Suprapubic skin (tissue), 4 donors: ENCODE measurements at regions not wholly inside any gene's neighbourhood (a gene's known extent, or its start where the extent isn't known, plus 50 kb on each side); places are given as distances from the start of the nearest gene placed in this dataset.

ENCODE experiments used
- DNase-seq, 2 donors: peaks; one replicate each; pipeline ENCODE4 v3.0.0-alpha.2; 2019; ENCODE audit warnings: low spot score in 2 of 2
- H3K27ac ChIP-seq: fragments of 200-600 bp; sonication (generic); one replicate; pipeline ENCODE4 v1.5.1; 2019
- H3K27me3 ChIP-seq: fragments of 200-600 bp; sonication (generic); one replicate; pipeline ENCODE4 v1.5.1; 2019
- H3K36me3 ChIP-seq: fragments of 200-600 bp; sonication (generic); one replicate; pipeline ENCODE4 v1.5.1; 2019
- H3K4me1 ChIP-seq: fragments of 200-600 bp; sonication (generic); one replicate; pipeline ENCODE4 v1.5.1; 2019
- H3K4me3 ChIP-seq: fragments of 200-600 bp; sonication (generic); one replicate; pipeline ENCODE4 v1.5.1; 2019; ENCODE audit warnings: mild to moderate bottlenecking
- H3K9me3 ChIP-seq: fragments of 200-600 bp; sonication (generic); one replicate; pipeline ENCODE4 v1.5.1; 2019
- CTCF ChIP-seq, 2 donors: fragments of 200-600 bp in 1 of 2; fragments of 450-650 bp in 1 of 2; sonication (generic) in 1 of 2; IDR thresholded peaks; one replicate each; pipeline ENCODE4 v1.5.1; 2016 to 2019; ENCODE audit warnings: antibody characterized with exemption in 2 of 2, mild to moderate bottlenecking in 1 of 2, moderate library complexity in 1 of 2
- EP300 ChIP-seq: sonication (generic); formaldehyde crosslinking; IDR thresholded peaks from one replicate; pipeline ENCODE4 v1.6.1; 2017; ENCODE audit warnings: antibody characterized with exemption
- POLR2A ChIP-seq, 2 donors: fragments of 450-650 bp; IDR thresholded peaks; one replicate each; pipeline ENCODE4 v1.6.1; 2017; ENCODE audit warnings: antibody characterized with exemption in 2 of 2, mild to moderate bottlenecking in 2 of 2, moderate library complexity in 2 of 2
- POLR2AphosphoS5 ChIP-seq, 3 donors: sonication (generic); formaldehyde crosslinking; IDR thresholded peaks; one replicate each; pipeline ENCODE4 v1.6.1; 2017; ENCODE audit warnings: antibody characterized with exemption in 3 of 3
- WGBS: methylation state at CpG from one replicate; pipeline ENCODE4 v1.1.5; 2018; 5-methylcytosine and 5-hydroxymethylcytosine counted together

GRCh38 chr16:47966325-47966724 is 189.5 kb downstream of the ABCC12 start:
- H3K4me3 ChIP-seq, result no peak overlapping the region
- H3K4me1 ChIP-seq, result no peaks in the 10 kb centered on the region
- no peaks in the 10 kb centered on the region for H3K36me3 ChIP-seq
- TF ChIP-seq CTCF (IDR thresholded peaks at IDR 0.05) (no peak), POLR2AphosphoS5 (IDR thresholded peaks at IDR 0.05) (no peak), POLR2A (IDR thresholded peaks at IDR 0.05) (no peak), EP300 (no peak)
- no peaks in the 10 kb centered on the region for H3K27me3 ChIP-seq
- no peak overlapping the region for H3K27ac ChIP-seq
- WGBS, result 47% methylated on average over 4 of the region's 4 CpGs
- no peaks in the 10 kb centered on the region for H3K9me3 ChIP-seq
- no peak for DNase-seq

GRCh38 chr16:47965439-47965838 is 190.4 kb downstream of the ABCC12 start:
- Histone ChIP-seq H3K4me3 (no peak overlapping the region), H3K4me1 (no peaks in the 10 kb centered on the region), H3K27ac (no peak overlapping the region), H3K36me3 (no peaks in the 10 kb centered on the region), H3K9me3 (no peaks in the 10 kb centered on the region), H3K27me3 (no peaks in the 10 kb centered on the region)
- no peak for TF ChIP-seq POLR2AphosphoS5 (IDR thresholded peaks at IDR 0.05)
- TF ChIP-seq CTCF (IDR thresholded peaks at IDR 0.05), result no peak
- no peak for TF ChIP-seq EP300
- no peak for TF ChIP-seq POLR2A (IDR thresholded peaks at IDR 0.05)
- 41% methylated on average over 2 of the region's 2 CpGs for WGBS
- DNase-seq, result no peak

GRCh38 chr16:47958726-47959125 is 197.1 kb downstream of the ABCC12 start:
- DNase-seq, result no peak
- WGBS, result 91% methylated on average over 5 of the region's 5 CpGs
- no peaks in the 10 kb centered on the region for H3K27me3 ChIP-seq
- no peak for TF ChIP-seq POLR2AphosphoS5 (IDR thresholded peaks at IDR 0.05)
- TF ChIP-seq CTCF (IDR thresholded peaks at IDR 0.05), result no peak
- no peak for TF ChIP-seq POLR2A (IDR thresholded peaks at IDR 0.05)
- no peak for TF ChIP-seq EP300
- no peaks in the 10 kb centered on the region for H3K9me3 ChIP-seq
- no peak overlapping the region for H3K4me3 ChIP-seq
- no peaks in the 10 kb centered on the region for H3K36me3 ChIP-seq
- H3K4me1 ChIP-seq, result no peaks in the 10 kb centered on the region
- no peak overlapping the region for H3K27ac ChIP-seq

- no peak for TF ChIP-seq POLR2AphosphoS5 (IDR thresholded peaks at IDR 0.05)
- no peak for TF ChIP-seq CTCF (IDR thresholded peaks at IDR 0.05)
- TF ChIP-seq EP300, result no peak
- TF ChIP-seq POLR2A (IDR thresholded peaks at IDR 0.05), result no peak
- no peak overlapping the region for H3K4me3 ChIP-seq
Measured at GRCh38 chr16:47956916-47957315, 198.9 kb downstream of the ABCC12 start.

GRCh38 chr16:47949714-47950113 is 206.1 kb downstream of the ABCC12 start:
- WGBS, result 78% methylated on average over 7 of the region's 9 CpGs
- H3K36me3 ChIP-seq, result no peaks in the 10 kb centered on the region
- no peak overlapping the region for H3K27ac ChIP-seq
- no peaks in the 10 kb centered on the region for H3K4me1 ChIP-seq
- no peaks in the 10 kb centered on the region for H3K27me3 ChIP-seq
- no peak for DNase-seq
- peaks cover 3% of the 10 kb centered on the region for H3K9me3 ChIP-seq
- H3K4me3 ChIP-seq, result no peak overlapping the region
- no peak for TF ChIP-seq POLR2A (IDR thresholded peaks at IDR 0.05)
- TF ChIP-seq POLR2AphosphoS5 (IDR thresholded peaks at IDR 0.05), result no peak

More at GRCh38 chr16:47956916-47957315, 198.9 kb downstream of the ABCC12 start:
- no peak overlapping the region for H3K27ac ChIP-seq
- no peaks in the 10 kb centered on the region for H3K36me3 ChIP-seq
- no peak for DNase-seq
- H3K9me3 ChIP-seq, result no peaks in the 10 kb centered on the region
- no peaks in the 10 kb centered on the region for H3K4me1 ChIP-seq
- no peaks in the 10 kb centered on the region for H3K27me3 ChIP-seq
- 57% methylated on average over 2 of the region's 2 CpGs for WGBS

GRCh38 chr16:47949276-47949675 is 206.5 kb downstream of the ABCC12 start:
- no peaks in the 10 kb centered on the region for H3K4me1 ChIP-seq
- H3K27ac ChIP-seq, result no peak overlapping the region
- WGBS, result 81% methylated on average over 10 of the region's 10 CpGs
- no peaks in the 10 kb centered on the region for H3K36me3 ChIP-seq
- H3K27me3 ChIP-seq, result no peaks in the 10 kb centered on the region
- no peak overlapping the region for H3K4me3 ChIP-seq
- DNase-seq, result no peak
- TF ChIP-seq POLR2A (IDR thresholded peaks at IDR 0.05) (no peak), POLR2AphosphoS5 (IDR thresholded peaks at IDR 0.05) (no peak), EP300 (no peak), CTCF (IDR thresholded peaks at IDR 0.05) (no peak)
- peaks cover 3% of the 10 kb centered on the region for H3K9me3 ChIP-seq
